ENCODE measurements at regions not wholly inside any gene's neighbourhood (a gene's known extent, or its start where the extent isn't known, plus 50 kb on each side); places are given as distances from the start of the nearest gene placed in this dataset.

DNA sequence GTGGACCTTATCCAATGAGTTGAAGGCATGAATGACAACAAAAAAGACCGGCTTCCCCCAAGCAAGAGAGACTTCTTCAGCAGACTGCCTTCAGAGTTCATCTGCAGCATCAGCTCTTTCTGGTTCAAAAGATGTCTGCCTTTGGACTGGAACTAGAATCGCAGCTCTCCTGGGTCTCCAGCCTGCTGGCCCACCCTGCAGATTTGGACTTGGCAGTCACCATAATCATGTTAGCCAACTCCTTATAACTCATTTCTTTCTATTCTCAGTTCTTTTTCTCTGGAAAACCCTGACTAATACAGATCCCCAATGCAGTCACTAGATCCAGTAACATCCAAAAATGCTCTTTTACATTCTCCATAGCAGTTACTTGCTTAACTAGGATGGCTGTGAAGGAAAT is 89.2 kb upstream of the MARK1 start:
- no peaks in the 10 kb centered on the region for H3K27me3 ChIP-seq (ENCODE audit: control insufficient read depth in 2 of 2, insufficient read depth in 2 of 2, low read length in 2 of 2)
- H3K27ac Mint-ChIP-seq = no peak overlapping the region
- H3K9me3 ChIP-seq (ENCODE audit: control insufficient read depth in 2 of 3, low read length in 3 of 3) = no peaks in the 10 kb centered on the region
- no peaks in the 10 kb centered on the region for H3K36me3 ChIP-seq (ENCODE audit: control insufficient read depth in 2 of 3, insufficient read depth in 3 of 3, low read length in 3 of 3)
- ATAC-seq = no peak
- no peaks in the 10 kb centered on the region for H3K4me1 Mint-ChIP-seq
- no peak for DNase-seq
- no peaks in the 10 kb centered on the region for H3K36me3 Mint-ChIP-seq
- intact Hi-C loops (cut with micrococcal nuclease) = no loop called here
- H3K4me3 Mint-ChIP-seq = no peak overlapping the region
- H3K27me3 Mint-ChIP-seq = peaks cover 3 to 38% (median 19%) of the 10 kb centered on the region in 5 donors
- no peaks in the 10 kb centered on the region for H3K4me1 ChIP-seq (ENCODE audit: control insufficient read depth in 2 of 2, insufficient read depth in 2 of 2, low read length in 2 of 2)
- CTCF ChIA-PET = no interaction called here
- H3K4me3 ChIP-seq (ENCODE audit: low read length) = no peak overlapping the region
- peaks cover 0 to 6% (median under 1%) of the 10 kb centered on the region in 11 donors for H3K9me3 Mint-ChIP-seq
- POLR2A ChIA-PET = no interaction called here
- no peak overlapping the region for H3K27ac ChIP-seq (ENCODE audit: low read depth, low read length)

- CTCF ChIA-PET = interaction anchor here (0.6 kb wide), 1 partner anchor 1528 kb away, joined by 4 read pairs; no protein-coding TSS in a partner anchor
- H3K4me3 Mint-ChIP-seq = no peak overlapping the region
- no peaks in the 10 kb centered on the region for H3K36me3 Mint-ChIP-seq
These were observed 95.5 kb upstream of the MARK1 start for GRCh38 chr1:220432408-220432807.

DNA sequence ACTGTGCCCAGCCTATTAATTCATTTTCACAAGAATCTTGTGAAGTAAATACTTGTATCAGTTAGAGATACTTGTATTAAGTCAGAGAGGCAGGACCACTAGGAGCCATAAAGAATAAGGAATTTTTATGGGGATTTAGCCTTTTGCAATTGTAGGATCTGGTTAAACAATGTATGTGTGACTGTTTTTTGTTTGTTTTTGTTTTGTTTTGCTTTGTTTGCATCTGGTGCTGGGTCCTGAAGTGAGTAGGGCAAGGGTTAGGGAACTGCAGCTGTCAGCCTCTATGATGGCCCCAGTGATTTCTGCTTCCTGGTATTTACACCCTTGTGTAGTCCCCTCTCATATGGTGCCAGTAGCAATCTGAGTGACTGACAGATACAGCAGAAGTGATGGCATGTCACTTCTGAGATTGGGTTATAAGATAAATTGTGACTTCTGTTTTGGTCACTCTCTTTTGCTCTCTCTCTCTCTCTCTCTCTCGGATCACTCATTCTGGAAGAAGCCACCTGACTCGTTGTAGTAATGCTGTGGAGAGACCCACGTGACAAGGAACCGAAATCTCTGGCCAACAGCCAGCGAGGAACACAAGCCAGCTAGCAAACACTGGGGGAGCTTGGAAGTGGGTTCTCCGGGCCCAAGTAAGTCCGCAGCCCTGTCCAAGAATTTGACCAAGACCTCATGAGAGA is 96.2 kb upstream of the MARK1 start:
- H3K27me3 ChIP-seq (ENCODE audit: control insufficient read depth in 2 of 2, insufficient read depth in 2 of 2, low read length in 2 of 2) = no peaks in the 10 kb centered on the region
- ChIA-PET CTCF (no interaction called here), POLR2A (no interaction called here)
- no peaks in the 10 kb centered on the region for H3K4me1 ChIP-seq (ENCODE audit: control insufficient read depth in 2 of 2, insufficient read depth in 2 of 2, low read length in 2 of 2)
- H3K4me3 ChIP-seq (ENCODE audit: low read length) = no peak overlapping the region
- H3K27ac ChIP-seq (ENCODE audit: low read depth, low read length) = no peak overlapping the region
- Mint-ChIP-seq H3K27ac (no peak overlapping the region), H3K4me3 (no peak overlapping the region), H3K9me3 (no peaks in the 10 kb centered on the region), H3K36me3 (no peaks in the 10 kb centered on the region), H3K27me3 (peaks cover 0 to 21% (median 10%) of the 10 kb centered on the region in 5 donors), H3K4me1 (no peaks in the 10 kb centered on the region)
- ATAC-seq = no peak
- no peaks in the 10 kb centered on the region for H3K36me3 ChIP-seq (ENCODE audit: control insufficient read depth in 2 of 3, insufficient read depth in 3 of 3, low read length in 3 of 3)
- intact Hi-C loops (cut with micrococcal nuclease) = no loop called here
- no peak for DNase-seq
- H3K9me3 ChIP-seq (ENCODE audit: control insufficient read depth in 2 of 3, low read length in 3 of 3) = no peaks in the 10 kb centered on the region

More at GRCh38 chr1:220432408-220432807, 95.5 kb upstream of the MARK1 start:
- Histone ChIP-seq H3K4me3 (ENCODE audit: low read length) (no peak overlapping the region), H3K36me3 (ENCODE audit: control insufficient read depth in 2 of 3, insufficient read depth in 3 of 3, low read length in 3 of 3) (no peaks in the 10 kb centered on the region), H3K27ac (ENCODE audit: low read depth, low read length) (no peak overlapping the region), H3K27me3 (ENCODE audit: control insufficient read depth in 2 of 2, insufficient read depth in 2 of 2, low read length in 2 of 2) (no peaks in the 10 kb centered on the region), H3K4me1 (ENCODE audit: control insufficient read depth in 2 of 2, insufficient read depth in 2 of 2, low read length in 2 of 2) (no peaks in the 10 kb centered on the region), H3K9me3 (ENCODE audit: control insufficient read depth in 2 of 3, low read length in 3 of 3) (no peaks in the 10 kb centered on the region)
- POLR2A ChIA-PET = no interaction called here
- Mint-ChIP-seq H3K27ac (no peak overlapping the region), H3K9me3 (no peaks in the 10 kb centered on the region), H3K4me1 (no peaks in the 10 kb centered on the region), H3K27me3 (peaks cover 0 to 21% (median 10%) of the 10 kb centered on the region in 5 donors)
- DNase-seq (no peak), ATAC-seq (no peak)
- intact Hi-C loops (cut with micrococcal nuclease) = no loop called here

DNA sequence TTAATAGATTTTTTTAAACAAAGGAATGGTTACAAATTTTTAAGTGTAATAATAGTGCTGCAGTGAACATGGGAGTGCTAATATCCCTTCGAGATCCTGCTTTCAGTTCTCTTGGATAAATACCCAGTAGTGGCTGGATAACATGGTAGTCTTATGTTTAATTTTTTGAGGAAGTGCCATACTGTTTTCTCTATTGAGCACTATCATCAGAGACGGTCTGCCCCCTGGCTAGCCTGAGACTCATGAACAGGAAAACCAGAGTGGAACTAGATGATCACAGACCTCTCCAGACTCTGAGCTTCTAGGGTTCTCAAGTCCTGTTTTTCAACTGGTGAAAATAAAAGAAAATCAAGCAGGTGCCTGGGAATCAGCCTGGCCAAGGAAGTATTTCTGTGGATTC is 97.3 kb upstream of the MARK1 start:
- no peak for ATAC-seq
- H3K9me3 Mint-ChIP-seq = no peaks in the 10 kb centered on the region

DNA sequence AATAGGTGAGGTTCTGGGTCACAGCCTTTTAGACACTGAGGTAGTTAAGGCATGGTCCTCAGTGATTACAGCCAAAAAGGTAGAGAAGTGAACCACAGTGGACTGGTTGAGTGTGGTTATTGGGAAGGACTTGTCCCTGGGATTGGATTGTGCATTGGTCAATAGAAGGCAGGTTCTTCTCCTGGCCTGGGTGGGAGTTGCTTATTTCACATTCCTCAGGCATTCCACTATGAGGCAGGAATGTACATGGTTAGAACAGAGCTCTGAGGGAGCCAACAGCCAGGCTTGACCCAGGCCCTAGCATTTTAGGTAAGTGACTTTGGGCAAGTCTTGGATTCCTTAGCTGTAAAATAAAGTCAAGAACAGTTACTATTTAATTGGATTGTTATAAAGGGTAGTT is 97.9 kb upstream of the MARK1 start:
- ATAC-seq (no peak), DNase-seq (no peak)
- no peak overlapping the region for H3K4me3 ChIP-seq (ENCODE audit: low read length)
- no peak overlapping the region for H3K4me3 Mint-ChIP-seq
- H3K9me3 Mint-ChIP-seq = no peaks in the 10 kb centered on the region
- H3K27ac Mint-ChIP-seq = no peak overlapping the region
- H3K27me3 ChIP-seq (ENCODE audit: control insufficient read depth in 2 of 2, insufficient read depth in 2 of 2, low read length in 2 of 2) = no peaks in the 10 kb centered on the region
- intact Hi-C loops (cut with micrococcal nuclease) = no loop called here
- ChIA-PET POLR2A (no interaction called here), CTCF (no interaction called here)
- H3K9me3 ChIP-seq (ENCODE audit: control insufficient read depth in 2 of 3, low read length in 3 of 3) = no peaks in the 10 kb centered on the region
- no peaks in the 10 kb centered on the region for H3K4me1 Mint-ChIP-seq
- H3K27me3 Mint-ChIP-seq = peaks cover 0 to 27% (median 10%) of the 10 kb centered on the region in 5 donors
- H3K27ac ChIP-seq (ENCODE audit: low read depth, low read length) = no peak overlapping the region
- no peaks in the 10 kb centered on the region for H3K36me3 Mint-ChIP-seq
- H3K36me3 ChIP-seq (ENCODE audit: control insufficient read depth in 2 of 3, insufficient read depth in 3 of 3, low read length in 3 of 3) = no peaks in the 10 kb centered on the region
- no peaks in the 10 kb centered on the region for H3K4me1 ChIP-seq (ENCODE audit: control insufficient read depth in 2 of 2, insufficient read depth in 2 of 2, low read length in 2 of 2)

More for the DNA sequence above, 97.3 kb upstream of the MARK1 start:
- intact Hi-C loops (cut with micrococcal nuclease) = no loop called here
- Mint-ChIP-seq H3K4me1 (no peaks in the 10 kb centered on the region), H3K4me3 (no peak overlapping the region), H3K36me3 (no peaks in the 10 kb centered on the region), H3K27ac (no peak overlapping the region), H3K27me3 (peaks cover 0 to 26% (median 10%) of the 10 kb centered on the region in 5 donors)
- H3K27ac ChIP-seq (ENCODE audit: low read depth, low read length) = no peak overlapping the region
- CTCF ChIA-PET = no interaction called here
- no peaks in the 10 kb centered on the region for H3K27me3 ChIP-seq (ENCODE audit: control insufficient read depth in 2 of 2, insufficient read depth in 2 of 2, low read length in 2 of 2)
- H3K9me3 ChIP-seq (ENCODE audit: control insufficient read depth in 2 of 3, low read length in 3 of 3) = no peaks in the 10 kb centered on the region
- H3K36me3 ChIP-seq (ENCODE audit: control insufficient read depth in 2 of 3, insufficient read depth in 3 of 3, low read length in 3 of 3) = no peaks in the 10 kb centered on the region
- POLR2A ChIA-PET = no interaction called here
- no peaks in the 10 kb centered on the region for H3K4me1 ChIP-seq (ENCODE audit: control insufficient read depth in 2 of 2, insufficient read depth in 2 of 2, low read length in 2 of 2)
- no peak for DNase-seq
- no peak overlapping the region for H3K4me3 ChIP-seq (ENCODE audit: low read length)

- Histone ChIP-seq H3K4me3 (ENCODE audit: low read length) (no peak overlapping the region), H3K27ac (ENCODE audit: low read depth, low read length) (no peak overlapping the region), H3K36me3 (ENCODE audit: control insufficient read depth in 2 of 3, insufficient read depth in 3 of 3, low read length in 3 of 3) (no peaks in the 10 kb centered on the region), H3K27me3 (ENCODE audit: control insufficient read depth in 2 of 2, insufficient read depth in 2 of 2, low read length in 2 of 2) (no peaks in the 10 kb centered on the region), H3K4me1 (ENCODE audit: control insufficient read depth in 2 of 2, insufficient read depth in 2 of 2, low read length in 2 of 2) (no peaks in the 10 kb centered on the region), H3K9me3 (ENCODE audit: control insufficient read depth in 2 of 3, low read length in 3 of 3) (no peaks in the 10 kb centered on the region)
- no peaks in the 10 kb centered on the region for H3K9me3 Mint-ChIP-seq
- POLR2A ChIA-PET = no interaction called here
- CTCF ChIA-PET = no interaction called here
- H3K27ac Mint-ChIP-seq = no peak overlapping the region
- no peak overlapping the region for H3K4me3 Mint-ChIP-seq
- peaks cover 0 to 20% (median 4%) of the 10 kb centered on the region in 5 donors for H3K27me3 Mint-ChIP-seq
- ATAC-seq (no peak), DNase-seq (no peak)
- no peaks in the 10 kb centered on the region for H3K4me1 Mint-ChIP-seq
- H3K36me3 Mint-ChIP-seq = no peaks in the 10 kb centered on the region
- intact Hi-C loops (cut with micrococcal nuclease) = no loop called here
These were observed 100.9 kb upstream of the MARK1 start for GRCh38 chr1:220426989-220427388.

DNA sequence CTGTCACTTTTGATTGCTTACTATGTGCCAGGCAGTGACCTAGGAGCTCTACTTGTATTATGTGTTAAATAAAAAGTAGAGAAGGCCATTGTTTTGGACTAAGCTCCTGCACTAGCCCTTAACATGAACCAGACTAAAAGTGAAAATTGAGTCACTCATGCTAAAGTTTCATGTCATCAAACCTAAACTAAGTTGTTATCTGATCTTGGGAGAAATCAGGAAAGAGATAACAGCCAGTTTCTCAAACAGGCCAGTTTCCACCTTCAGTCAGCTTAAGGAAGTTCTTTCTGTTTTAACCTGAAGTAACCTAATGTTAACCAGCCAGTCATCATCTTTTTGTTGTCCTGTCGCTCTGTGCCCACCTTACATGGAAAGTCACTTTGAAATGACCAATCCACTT is 102.1 kb upstream of the MARK1 start:
- CTCF ChIA-PET = no interaction called here
- ATAC-seq = no peak

More for the DNA sequence above, 102.1 kb upstream of the MARK1 start:
- Mint-ChIP-seq H3K27me3 (peaks cover 3 to 24% (median 7%) of the 10 kb centered on the region in 5 donors), H3K4me1 (no peaks in the 10 kb centered on the region), H3K9me3 (peaks cover 0 to 1% (median 0%) of the 10 kb centered on the region in 11 donors), H3K36me3 (no peaks in the 10 kb centered on the region), H3K27ac (no peak overlapping the region), H3K4me3 (no peak overlapping the region)
- H3K4me3 ChIP-seq (ENCODE audit: low read length) = no peak overlapping the region
- H3K27ac ChIP-seq (ENCODE audit: low read depth, low read length) = no peak overlapping the region
- no peaks in the 10 kb centered on the region for H3K9me3 ChIP-seq (ENCODE audit: control insufficient read depth in 2 of 3, low read length in 3 of 3)
- H3K27me3 ChIP-seq (ENCODE audit: control insufficient read depth in 2 of 2, insufficient read depth in 2 of 2, low read length in 2 of 2) = no peaks in the 10 kb centered on the region
- POLR2A ChIA-PET = no interaction called here
- no peak for DNase-seq
- intact Hi-C loops (cut with micrococcal nuclease) = no loop called here
- no peaks in the 10 kb centered on the region for H3K4me1 ChIP-seq (ENCODE audit: control insufficient read depth in 2 of 2, insufficient read depth in 2 of 2, low read length in 2 of 2)
- no peaks in the 10 kb centered on the region for H3K36me3 ChIP-seq (ENCODE audit: control insufficient read depth in 2 of 3, insufficient read depth in 3 of 3, low read length in 3 of 3)

Data from naive thymus-derived CD4-positive, alpha-beta T cell (primary cell).